HG02759 (cell line): ENCODE measurements at regions not wholly inside any gene's neighbourhood (a gene's known extent, or its start where the extent isn't known, plus 50 kb on each side); places are given as distances from the start of the nearest gene placed in this dataset.
"Not testable (repeated sequence)": the region's sequence is repeated elsewhere in the genome, so short reads cannot be mapped to it uniquely, and the experiment has no call there.

ENCODE experiments used
- ATAC-seq: cut with Tn5 transposase; IDR thresholded peaks from one replicate; pipeline ENCODE4 v1.9.1; 2021; ENCODE audit warnings: mild to moderate bottlenecking, moderate library complexity; ENCODE audit not compliant: unreplicated experiment

DNA sequence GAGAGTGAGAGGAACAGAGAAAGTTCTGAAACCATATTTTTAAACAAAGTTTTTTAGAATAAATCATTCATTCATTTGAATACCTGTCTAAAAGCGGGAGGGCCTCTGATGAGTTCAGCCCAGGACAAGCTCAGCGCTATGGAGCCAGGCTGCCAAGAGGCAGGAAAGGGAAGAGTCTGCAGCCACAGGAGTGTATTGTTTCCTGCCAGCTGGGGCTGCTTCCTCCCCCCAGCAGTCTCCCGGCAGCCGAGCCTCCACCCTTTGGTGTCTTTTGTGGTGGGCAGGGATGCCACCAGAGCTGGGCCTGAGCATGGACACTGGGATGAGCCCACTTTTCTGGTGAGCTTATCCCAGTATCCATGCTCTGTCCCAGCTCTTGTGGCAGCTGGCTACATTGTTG lies 199.5 kb upstream of the TPRG1 start:
- ATAC-seq, result no peak

DNA sequence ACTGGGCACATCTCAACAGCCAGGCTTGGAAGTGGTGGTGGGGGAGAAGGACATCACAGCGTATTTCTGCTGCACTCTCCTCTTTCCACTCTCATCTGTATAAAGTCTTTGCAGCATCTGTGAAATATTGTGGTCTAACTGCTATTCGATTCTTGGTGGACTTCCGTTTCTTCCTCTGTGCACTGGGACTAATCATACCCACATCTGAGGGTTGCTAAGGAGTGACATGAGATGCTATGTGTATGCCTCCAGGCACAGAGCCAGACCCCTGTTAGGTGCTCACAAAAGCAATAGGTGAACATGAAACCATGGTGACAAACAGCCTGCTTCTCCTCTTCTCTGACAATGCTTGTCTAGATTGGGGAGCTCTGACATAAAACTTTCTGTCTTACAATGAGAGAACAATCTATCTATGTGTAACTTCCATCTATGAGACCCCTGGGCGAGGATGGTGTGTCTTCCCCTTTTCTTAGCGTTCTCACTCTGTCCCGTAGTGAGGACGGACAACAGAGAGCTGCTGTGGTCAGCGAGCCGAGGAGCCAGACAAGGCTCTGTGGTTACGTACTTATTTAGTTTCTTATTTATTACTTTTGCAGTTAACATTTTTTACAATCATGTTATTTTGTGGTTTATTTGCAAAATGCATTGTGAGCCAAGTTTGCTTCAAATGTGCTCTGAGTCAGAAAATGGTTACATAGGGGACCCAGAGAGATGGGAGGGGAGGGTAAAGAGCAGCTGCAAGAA lies 196.7 kb upstream of the TPRG1 start:
- no peak for ATAC-seq

DNA sequence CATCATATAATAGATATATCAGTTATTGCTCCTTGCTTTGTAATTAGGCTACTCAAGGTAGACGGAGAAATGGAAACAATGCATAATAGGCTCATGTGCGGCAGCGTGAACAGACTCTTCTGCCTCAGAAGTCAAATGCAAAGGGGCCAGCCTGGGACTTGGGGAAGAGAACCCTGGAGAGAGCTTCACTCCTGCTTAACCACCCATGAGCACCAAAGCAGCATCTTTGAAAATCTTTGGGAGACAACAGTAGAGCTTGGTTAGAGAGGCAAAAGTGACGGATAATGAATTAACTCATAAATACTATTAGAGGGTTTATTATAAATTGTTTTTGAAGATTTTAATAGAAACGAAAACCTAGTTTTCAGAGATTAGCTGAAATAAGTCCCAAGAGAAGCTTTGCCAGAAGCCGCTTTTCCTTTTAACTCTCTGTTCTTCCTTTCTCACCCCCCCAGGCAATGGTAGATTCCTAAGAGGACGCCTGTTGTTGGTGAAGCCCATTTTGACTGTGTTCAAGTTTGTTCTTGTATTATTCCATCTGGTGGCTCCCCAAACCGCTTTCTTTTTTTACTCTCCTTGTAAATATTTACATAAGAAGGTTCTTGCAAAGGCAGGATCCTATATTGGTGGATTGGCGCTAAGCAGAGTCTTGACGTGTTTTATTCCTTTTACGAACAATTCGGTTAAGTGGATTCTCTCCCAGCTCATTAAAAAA lies 196.0 kb upstream of the TPRG1 start:
- no peak for ATAC-seq

DNA sequence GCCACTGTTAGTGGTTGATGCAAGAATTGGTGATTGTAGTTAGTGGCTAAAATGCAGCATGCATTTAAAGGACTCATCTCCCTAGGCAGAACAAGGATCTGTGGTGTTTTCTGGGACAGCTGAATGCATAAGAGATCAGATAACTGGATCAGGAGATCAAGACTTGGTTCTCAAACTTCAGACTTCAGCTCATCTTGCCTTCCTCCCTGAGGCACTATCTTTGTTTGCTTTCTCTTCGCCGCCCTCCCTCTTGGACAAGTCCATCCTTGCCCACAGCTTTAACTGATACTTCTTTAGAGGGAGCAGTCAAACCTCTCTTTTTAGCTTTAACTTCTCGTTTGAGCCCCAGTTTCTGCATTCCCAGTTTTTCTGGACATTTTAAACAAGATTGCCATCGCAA lies 195.4 kb upstream of the TPRG1 start:
- no peak for ATAC-seq

DNA sequence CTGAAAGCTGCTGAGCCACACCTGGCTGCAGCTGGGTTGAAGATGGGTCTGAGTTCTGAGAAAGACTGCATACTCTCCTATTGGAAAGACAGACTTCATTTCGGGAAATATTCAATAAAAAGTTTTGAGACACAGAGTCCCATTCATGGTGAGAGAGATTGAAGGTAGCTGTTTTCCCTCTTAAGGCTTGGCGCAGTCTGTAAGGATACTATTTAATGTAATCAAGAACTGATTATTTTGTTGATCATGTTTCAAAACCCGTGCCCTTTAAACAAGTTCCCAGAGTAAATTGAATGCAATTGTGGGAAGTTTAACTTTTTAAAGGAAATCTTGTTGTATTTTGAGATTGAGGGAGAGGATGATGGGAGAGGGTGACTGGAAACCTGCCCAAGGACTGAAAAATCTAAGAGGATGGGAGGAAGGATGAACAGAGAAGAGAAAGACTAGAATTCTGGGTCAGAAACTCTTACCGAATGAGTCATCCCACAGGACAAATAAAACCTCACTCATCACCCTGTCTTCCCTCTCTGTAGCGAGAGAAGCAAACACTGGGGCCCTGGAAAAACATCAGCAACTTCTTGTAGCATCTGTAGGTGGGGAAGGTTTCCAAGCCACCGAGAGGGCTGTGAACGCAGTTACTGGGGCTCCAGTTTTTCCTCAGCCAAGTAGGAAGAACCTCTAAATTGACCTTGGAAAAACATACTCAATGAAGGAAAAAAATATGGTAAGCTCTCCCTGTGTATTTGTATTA lies 193.2 kb upstream of the TPRG1 start:
- no peak for ATAC-seq

DNA sequence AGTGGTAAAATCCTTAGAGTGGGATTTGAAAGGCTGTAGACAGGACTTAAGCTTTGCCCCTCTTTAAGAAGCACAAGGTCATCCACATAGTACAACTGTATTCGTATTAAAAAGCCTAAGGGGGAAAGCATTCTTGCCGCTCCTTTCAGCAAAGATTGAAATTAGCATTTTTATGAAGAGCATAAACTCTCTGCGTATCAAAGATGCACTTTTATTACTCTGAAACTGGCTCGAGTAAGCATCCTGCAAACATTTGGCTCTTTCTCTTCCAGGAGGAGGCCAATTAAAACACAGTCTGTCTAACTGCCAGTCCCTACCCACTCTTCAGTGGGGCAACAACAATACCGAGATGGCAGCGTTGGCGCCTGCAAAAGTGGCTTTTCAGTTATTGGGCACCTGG lies 192.5 kb upstream of the TPRG1 start:
- no peak for ATAC-seq

DNA sequence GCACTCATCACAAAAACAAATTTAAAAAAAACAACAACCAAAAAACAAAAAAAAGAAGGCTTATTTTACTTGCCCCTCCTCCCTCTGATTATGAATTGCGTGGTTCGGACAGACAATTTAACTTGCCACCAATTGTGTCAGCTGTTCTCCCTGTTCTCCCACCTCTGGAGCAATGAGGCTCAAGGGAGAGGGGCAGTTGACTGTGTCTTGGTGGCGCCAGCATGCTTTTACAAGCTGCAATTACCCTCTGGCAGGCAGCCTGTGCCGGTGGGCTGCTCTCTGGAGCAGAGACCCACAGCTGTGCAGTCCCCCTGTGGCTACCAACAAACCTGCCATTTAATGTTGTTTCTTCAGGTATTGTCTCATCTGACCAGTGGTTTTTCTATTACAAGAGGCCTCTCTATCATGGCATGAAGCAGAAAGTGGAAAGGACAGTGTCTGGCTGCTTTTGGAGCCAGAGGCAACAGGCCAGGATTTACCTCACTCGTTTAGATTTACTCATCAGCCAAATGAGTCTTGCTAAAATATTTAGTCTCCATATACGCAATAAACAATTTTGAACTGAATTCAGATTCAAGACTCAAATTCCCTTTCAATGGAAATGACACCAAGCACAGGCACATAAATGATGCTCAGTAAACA lies 192.0 kb upstream of the TPRG1 start:
- ATAC-seq, result no peak

DNA sequence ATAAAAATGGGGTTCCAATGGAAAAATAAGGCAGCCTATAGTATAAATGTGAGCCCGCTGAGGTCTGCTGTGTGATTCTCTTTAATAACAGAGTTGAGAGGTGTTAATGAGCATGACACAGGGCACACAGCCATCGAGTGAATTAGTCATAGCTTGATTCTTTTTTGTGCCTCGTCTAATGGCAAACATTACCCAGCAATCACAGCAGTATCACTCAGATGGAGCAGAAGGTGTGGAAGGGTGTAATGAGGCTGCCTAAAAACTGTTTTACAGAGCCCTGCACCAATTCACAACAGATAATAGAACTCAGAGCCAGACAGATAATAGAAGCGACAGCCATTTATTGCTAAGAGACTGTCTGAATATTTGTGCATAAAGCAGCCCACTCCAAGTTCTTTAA lies 178.6 kb upstream of the TPRG1 start:
- no peak for ATAC-seq

DNA sequence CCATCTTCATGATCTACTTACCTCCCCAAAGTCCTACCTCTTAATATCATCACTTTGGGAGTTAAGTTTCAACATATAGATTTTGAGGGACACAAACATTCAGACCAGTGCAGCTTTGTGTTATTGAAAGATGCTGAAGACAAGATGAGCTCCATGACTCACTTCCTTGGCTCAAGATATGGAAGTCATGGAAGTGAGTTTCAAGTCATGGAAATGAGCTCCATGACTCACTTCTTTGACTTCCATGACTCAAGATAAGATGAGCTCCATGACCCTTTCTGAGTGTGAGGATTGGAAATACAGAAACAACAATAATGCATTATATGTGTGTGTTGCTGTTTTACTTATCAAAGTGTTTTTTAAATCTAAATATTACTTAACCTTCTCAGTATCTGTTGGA lies 170.2 kb upstream of the TPRG1 start:
- no peak for ATAC-seq

DNA sequence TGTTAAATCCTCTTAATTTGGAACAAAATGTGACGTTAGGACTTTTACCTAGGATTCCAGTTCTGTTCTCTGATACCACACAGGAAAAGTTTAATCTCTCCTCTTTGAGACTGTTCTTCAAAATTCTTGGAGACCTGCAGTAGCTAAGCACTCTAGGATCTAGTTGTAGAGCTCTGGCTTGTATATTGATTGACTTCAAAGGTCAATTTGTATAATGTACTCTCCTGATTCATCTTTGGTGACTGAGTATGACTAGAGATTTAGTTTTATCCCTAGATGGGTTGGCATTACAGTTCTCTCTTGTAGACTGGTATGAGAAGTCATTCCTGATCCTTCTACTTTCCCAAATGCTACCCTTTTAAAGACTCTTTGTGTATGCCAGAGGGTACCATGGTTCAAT lies 168.4 kb upstream of the TPRG1 start:
- ATAC-seq, result no peak

DNA sequence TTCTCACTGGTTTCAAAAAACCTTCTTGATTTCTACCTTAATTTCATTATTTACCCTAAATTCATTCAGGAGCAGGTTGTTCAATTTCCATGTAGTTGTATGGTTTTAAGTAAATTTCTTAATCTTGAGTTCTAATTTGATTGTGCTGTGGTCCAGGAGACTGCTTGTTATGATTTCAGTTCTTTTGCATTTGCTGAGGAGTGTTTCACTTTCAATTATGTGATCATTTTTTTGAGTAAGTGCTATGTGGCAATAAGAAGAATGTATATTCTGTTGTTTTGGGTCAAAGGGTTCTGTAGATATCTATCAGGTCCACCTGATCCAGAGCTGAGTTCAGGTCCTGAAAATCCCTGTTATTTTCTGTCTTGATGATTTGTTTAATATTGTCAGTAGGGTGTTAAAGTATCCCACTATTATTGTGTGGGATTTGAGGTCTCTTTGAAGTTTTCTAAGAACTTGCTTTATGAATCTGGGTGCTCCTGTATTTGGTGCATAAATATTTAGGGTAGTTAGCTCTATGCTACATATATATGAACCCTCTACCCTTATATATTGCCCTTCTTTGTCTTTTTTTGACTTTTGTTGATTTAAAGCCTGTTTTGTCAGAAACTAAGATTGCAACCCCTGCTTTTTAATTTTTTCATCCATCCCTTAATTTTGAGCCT lies 158.4 kb upstream of the TPRG1 start:
- ATAC-seq, result no peak

DNA sequence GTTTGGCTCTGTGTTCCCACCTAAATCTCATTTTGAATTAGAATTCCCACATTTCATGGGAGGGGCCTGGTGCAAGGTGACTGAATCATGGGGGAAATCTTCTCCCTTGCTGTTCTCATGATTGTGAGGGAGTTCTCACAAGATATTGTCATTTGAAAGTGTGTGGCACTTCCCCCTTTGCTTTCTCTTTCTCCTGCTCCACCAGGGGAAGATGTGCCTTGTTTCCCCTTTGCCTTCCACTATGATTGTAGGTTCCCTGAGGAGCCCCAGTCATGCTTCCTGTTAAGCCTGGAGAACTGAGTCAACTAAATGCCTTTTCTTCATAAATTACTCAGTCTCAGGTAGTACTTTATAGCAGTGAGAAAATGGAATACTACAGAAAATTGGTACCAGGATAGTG lies 157.2 kb upstream of the TPRG1 start:
- no peak for ATAC-seq

DNA sequence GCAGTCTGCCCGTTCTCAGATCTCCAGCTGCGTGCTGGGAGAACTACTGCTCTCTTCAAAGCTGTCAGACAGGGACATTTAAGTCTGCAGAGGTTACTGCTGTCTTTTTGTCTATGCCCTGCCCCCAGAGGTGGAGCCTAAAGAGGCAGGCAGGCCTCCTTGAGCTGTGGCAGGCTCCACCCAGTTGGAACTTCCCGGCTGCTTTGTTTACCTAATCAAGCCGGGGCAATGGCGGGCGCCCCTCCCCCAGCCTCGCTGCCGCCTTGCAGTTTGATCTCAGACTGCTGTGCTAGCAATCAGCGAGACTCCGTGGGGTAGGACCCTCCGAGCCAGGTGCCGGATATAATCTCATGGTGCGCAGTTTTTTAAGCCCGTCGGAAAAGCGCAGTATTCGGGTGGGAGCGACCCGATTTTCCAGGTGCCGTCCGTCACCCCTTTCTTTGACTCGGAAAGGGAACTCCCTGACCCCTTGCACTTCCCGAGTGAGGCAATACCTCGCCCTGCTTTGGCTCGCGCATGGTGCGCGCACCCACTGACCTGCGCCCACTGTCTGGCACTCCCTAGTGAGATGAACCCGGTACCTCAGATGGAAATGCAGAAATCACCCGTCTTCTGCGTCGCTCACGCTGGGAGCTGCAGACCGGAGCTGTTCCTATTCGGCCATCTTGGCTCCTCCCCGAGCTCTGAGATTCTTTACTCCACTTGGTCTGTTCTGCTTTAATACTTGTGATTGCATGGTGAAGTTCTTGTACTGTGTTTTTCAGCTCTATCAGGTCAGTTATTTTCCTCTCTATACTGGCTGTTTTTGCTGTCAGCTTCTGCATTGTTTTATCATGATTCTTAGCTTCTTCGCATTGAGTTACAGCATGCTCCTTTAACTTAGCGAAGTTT lies 148.9 kb upstream of the TPRG1 start:
- ATAC-seq, result not testable (repeated sequence)

DNA sequence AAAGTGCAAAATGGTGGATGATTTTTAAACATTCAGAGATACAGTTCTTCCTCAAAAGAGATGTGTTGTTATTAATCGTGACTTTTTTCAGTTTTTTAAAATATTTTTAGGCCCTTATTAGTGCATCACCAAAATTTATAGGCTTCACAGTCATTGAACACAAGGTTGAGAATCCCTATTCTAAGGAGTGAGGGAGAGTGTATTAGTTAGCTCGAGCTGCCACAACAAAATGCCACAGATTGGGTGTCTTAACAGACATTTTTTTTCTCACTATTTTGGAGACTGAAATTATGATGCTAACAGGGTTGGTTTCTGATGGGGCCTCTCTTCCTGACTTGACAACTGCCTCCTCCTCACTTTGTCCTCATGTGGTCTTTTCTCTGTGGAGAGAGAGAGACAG lies 145.9 kb upstream of the TPRG1 start:
- ATAC-seq, result no peak

DNA sequence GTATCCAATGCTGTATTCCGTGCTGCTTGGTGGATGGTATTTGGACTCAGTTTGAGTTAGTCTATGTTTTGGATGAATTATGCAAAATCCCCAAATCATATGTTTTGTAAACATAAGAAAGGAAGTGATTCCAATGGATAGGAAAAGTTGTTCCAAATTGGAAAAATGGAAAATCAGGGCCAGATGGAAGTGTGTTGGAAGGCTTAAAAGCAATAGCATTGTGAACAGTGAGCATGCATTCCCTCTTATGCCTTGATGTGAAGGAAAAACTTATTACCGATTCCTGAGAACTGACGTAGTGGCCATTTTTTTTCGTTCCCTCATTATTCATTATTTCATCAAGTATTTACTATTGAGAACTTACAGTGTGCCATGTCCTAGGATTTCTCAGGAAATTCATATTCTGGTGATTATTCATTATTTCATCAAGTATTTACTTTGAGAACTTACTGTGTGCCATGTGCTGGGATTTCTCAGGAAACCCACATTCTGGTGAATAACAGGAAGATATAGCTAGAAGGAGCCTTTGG lies 144.1 kb upstream of the TPRG1 start:
- no peak for ATAC-seq

DNA sequence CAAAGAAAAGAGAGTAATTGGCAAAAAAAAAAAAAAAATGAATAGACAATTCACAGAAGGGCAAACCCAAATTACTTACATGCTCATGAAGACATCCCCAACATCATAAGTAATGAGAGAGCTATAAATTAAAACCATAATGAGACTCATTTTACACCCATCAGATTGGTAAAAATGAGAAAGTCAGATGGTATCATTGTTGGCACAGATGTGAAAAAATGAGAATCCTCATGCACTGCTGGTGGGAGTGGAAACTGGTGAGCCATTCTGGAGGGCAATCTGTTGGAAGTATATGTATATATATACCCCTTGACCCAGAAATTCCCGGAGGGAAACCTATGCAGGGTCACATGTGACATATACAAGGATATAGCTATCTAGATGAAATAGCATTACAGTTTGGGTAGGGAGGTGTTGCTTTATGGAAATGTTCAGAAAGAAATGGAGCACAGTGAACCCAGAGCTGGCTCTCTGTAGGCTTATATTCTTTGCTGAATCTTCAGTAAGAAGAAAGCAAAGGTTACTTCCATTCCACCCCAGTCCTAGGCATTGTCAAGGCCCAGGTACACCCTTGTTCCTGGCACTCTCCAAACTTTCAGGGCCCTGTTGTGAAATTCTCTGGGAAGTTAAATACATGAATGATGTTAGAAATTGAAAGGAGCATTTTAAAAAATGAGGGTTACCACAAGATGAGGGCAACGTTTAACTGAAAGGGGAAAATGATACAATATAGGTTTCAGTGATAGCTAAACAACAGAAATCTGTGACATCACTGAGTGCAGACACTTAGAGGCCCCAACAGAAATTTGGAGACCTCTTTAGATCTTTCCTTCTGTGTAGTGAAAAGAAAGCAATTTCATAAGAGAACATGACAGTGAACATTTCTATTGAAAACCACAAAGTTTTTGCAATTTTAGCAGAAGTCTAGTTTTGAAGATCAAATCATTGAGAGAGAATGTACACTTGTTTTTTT lies 132.7 kb upstream of the TPRG1 start:
- no peak for ATAC-seq

DNA sequence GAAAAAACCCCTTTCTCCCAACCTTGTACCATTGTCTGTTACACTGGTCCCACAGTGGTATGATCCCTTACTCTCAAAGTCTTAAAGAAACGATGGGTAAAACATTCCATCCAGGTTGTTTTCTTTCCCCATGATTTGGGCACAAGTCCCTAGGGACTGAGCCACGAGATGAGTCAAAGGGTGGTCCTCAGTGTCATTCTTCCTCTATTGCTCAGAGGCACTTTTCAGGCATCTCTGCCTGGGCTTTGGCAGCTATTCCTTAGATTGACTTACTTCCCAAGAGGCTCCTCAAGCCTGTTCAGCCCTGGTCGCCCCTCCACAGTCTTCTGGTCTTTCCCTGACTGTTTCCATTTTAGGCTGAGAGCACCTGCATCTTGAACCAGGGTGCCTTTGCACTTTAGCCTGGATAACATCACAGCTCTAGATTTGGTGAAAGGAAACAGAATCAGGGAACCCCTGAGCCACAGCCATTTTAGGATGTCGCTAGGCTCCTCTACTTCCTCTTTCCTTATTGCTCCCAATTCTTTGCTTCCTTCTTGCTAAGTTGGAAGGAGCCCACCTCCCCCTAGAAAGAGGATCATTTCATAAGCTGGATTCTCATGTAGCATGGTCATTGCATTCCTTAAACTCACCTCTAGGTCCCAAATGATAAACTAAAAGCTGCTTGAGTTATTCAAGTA lies 131.0 kb upstream of the TPRG1 start:
- no peak for ATAC-seq

DNA sequence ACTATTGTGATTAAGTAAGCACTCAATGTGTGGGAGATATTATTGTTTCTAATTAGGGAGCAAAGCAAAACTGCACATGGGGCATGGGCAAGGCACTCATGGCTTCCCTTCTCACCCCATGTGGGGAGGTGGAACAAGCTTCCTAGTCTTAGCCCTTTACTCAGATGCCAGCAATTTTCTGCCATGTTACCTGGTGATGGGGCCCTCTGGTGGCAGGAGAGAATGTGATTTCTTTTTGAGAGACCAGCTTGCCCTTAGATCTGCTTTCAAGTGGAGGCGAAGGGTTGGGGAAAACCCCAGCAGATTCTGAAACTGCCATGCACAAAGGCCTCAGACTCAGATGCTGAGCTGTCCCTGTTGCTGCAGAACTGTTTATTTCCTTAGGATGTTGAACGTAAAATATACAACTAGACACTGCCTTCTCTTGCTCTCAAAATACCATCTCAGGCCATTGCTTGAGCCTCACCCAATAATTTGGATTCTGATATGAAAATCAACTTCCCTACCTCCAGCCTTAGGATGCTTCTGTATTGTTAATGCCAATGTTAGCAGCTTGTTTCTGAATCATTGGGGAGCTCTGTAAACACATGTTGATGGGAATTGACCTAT lies 130.2 kb upstream of the TPRG1 start:
- peak; percentile 98 for ATAC-seq
